Spleen (tissue), 7 donors: ENCODE measurements at regions not wholly inside any gene's neighbourhood (a gene's known extent, or its start where the extent isn't known, plus 50 kb on each side); places are given as distances from the start of the nearest gene placed in this dataset.

Experiments used
- POLR2A ChIP-seq, 3 donors: fragments of 450-650 bp; IDR thresholded peaks; one replicate each; pipeline ENCODE4 v1.5.1; 2017; ENCODE audit warnings: antibody characterized with exemption in 3 of 3, mild to moderate bottlenecking in 1 of 3
- TF ChIP-seq, protein P1 (sequence below), 11 experiments: fragments of 200-600 bp in 7 of 11; fragments of 450-650 bp in 4 of 11; sonication (generic) in 4 of 11; IDR thresholded peaks in 8 of 11; conservative IDR thresholded peaks in 3 of 11; 1 replicate in 7 of 11; 2 replicates in 4 of 11; pipeline versions ENCODE4 v1.4.0 to v1.8.0; 2016 to 2021; ENCODE audit warnings: antibody characterized with exemption in 11 of 11, inconsistent platforms in 4 of 11, mild to moderate bottlenecking in 1 of 11
- donor health status: DM: no; HTN: no; CAD: no; lungs with moderate emphysema.
- donor health status: DM: no; HTN: no; CAD: no.
- donor health status: DM: no; HTN: no; CAD: no.

DNA sequence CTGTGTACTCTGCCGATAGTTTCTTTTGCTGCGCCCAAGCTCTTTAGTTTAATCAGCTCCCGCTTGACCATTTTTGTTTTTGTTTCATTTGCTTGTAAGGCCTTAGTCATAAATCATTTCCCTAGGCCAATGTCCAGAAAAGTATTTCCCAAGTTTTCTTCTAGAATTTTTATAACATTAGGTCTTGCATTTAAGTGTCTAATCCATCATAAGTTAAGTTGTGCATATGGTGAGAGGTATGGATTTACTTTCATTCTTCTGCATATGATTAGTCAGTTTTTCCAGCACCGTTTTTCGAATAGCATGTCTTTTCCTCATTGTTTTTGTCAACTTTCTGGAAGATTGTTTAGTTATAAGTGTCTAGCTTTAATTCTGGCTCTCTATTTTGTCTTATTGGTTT lies 484.8 kb upstream of the CNTNAP5 start:
- TF ChIP-seq, protein P1, sequence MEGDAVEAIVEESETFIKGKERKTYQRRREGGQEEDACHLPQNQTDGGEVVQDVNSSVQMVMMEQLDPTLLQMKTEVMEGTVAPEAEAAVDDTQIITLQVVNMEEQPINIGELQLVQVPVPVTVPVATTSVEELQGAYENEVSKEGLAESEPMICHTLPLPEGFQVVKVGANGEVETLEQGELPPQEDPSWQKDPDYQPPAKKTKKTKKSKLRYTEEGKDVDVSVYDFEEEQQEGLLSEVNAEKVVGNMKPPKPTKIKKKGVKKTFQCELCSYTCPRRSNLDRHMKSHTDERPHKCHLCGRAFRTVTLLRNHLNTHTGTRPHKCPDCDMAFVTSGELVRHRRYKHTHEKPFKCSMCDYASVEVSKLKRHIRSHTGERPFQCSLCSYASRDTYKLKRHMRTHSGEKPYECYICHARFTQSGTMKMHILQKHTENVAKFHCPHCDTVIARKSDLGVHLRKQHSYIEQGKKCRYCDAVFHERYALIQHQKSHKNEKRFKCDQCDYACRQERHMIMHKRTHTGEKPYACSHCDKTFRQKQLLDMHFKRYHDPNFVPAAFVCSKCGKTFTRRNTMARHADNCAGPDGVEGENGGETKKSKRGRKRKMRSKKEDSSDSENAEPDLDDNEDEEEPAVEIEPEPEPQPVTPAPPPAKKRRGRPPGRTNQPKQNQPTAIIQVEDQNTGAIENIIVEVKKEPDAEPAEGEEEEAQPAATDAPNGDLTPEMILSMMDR (IDR thresholded peaks at IDR 0.05 in 8 of 11, conservative IDR thresholded peaks at IDR 0.05 in 3 of 11): no peak
- no peak for TF ChIP-seq POLR2A (IDR thresholded peaks at IDR 0.05)
